SHP77 (cell line): ENCODE measurements at regions not wholly inside any gene's neighbourhood (a gene's known extent, or its start where the extent isn't known, plus 50 kb on each side); places are given as distances from the start of the nearest gene placed in this dataset.
"Not testable (repeated sequence)": the region's sequence is repeated elsewhere in the genome, so short reads cannot be mapped to it uniquely, and the experiment has no call there.

Experiments used
- DNase-seq, 2 experiments: peaks; one replicate each; lab custom pipeline; 2025; lab: John Stamatoyannopoulos, UW

GRCh38 chr4:14368391-14368790, 633.9 kb upstream of the CPEB2 start:
- DNase-seq = no peak

- no peak for DNase-seq
Observed at GRCh38 chr4:14371131-14371530, 631.1 kb upstream of the CPEB2 start.

GRCh38 chr4:14375816-14376215, 626.5 kb upstream of the CPEB2 start:
- no peak for DNase-seq

GRCh38 chr4:14379183-14379582, 623.1 kb upstream of the CPEB2 start:
- no peak for DNase-seq

- no peak for DNase-seq
Observed at GRCh38 chr4:14383652-14384051, 618.6 kb upstream of the CPEB2 start.

GRCh38 chr4:14384824-14385223, 617.5 kb upstream of the CPEB2 start:
- no peak for DNase-seq

GRCh38 chr4:14386196-14386595, 616.1 kb upstream of the CPEB2 start:
- no peak for DNase-seq

- no peak for DNase-seq
Observed at GRCh38 chr4:14387647-14388046, 614.6 kb upstream of the CPEB2 start.

GRCh38 chr4:14392378-14392777, 609.9 kb upstream of the CPEB2 start:
- no peak for DNase-seq

GRCh38 chr4:14396183-14396582, 606.1 kb upstream of the CPEB2 start:
- no peak for DNase-seq

GRCh38 chr4:14399848-14400247, 602.4 kb upstream of the CPEB2 start:
- DNase-seq = no peak

- DNase-seq = no peak
Observed at GRCh38 chr4:14400307-14400706, 602.0 kb upstream of the CPEB2 start.

GRCh38 chr4:14403132-14403531, 599.1 kb upstream of the CPEB2 start:
- no peak for DNase-seq

GRCh38 chr4:14404730-14405129, 597.6 kb upstream of the CPEB2 start:
- no peak for DNase-seq

- no peak for DNase-seq
Observed at GRCh38 chr4:14410516-14410915, 591.8 kb upstream of the CPEB2 start.

GRCh38 chr4:14415146-14415545, 587.1 kb upstream of the CPEB2 start:
- DNase-seq = no peak

GRCh38 chr4:14419516-14419915, 582.8 kb upstream of the CPEB2 start:
- no peak for DNase-seq

GRCh38 chr4:14426297-14426696, 576.0 kb upstream of the CPEB2 start:
- not testable (repeated sequence) for DNase-seq

GRCh38 chr4:14428125-14428524, 574.2 kb upstream of the CPEB2 start:
- DNase-seq = no peak

- no peak for DNase-seq
Observed at GRCh38 chr4:14431155-14432134, 570.8 kb upstream of the CPEB2 start.

- no peak for DNase-seq
Observed at GRCh38 chr4:14434483-14434882, 567.8 kb upstream of the CPEB2 start.

GRCh38 chr4:14434916-14435315, 567.4 kb upstream of the CPEB2 start:
- no peak for DNase-seq

GRCh38 chr4:14441561-14441960, 560.7 kb upstream of the CPEB2 start:
- no peak for DNase-seq

- DNase-seq = no peak
Observed at GRCh38 chr4:14445882-14446281, 556.4 kb upstream of the CPEB2 start.
